Forelimb muscle (tissue), 1 donor: ENCODE measurements at regions not wholly inside any gene's neighbourhood (a gene's known extent, or its start where the extent isn't known, plus 50 kb on each side); places are given as distances from the start of the nearest gene placed in this dataset.
"Not testable (repeated sequence)": the region's sequence is repeated elsewhere in the genome, so short reads cannot be mapped to it uniquely, and the experiment has no call there.

Source experiments
- DNase-seq: peaks from one replicate; pipeline ENCODE4 v3.0.0-alpha.2; 2013; ENCODE audit warnings: low read depth

DNA sequence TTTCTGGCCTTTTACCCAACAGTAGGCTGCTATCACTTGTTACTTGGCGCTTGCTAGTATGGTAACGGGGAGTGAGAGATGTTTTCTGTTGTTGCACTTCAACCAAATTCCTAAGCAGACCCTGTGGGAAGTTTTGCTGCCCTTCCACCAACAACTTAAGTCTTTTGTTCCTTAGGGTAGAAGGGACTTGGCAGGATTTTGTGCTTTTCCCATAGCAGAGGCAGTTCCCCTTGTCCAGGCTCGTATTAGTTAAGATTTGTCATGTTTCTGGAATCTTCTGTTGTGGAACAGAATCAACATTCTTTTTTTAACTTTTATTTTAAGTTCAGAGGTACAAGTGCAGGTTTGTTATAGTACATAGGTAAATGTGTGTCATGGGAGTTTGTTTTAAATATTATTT lies 73.2 kb upstream of the SGIP1 start:
- no peak for DNase-seq

DNA sequence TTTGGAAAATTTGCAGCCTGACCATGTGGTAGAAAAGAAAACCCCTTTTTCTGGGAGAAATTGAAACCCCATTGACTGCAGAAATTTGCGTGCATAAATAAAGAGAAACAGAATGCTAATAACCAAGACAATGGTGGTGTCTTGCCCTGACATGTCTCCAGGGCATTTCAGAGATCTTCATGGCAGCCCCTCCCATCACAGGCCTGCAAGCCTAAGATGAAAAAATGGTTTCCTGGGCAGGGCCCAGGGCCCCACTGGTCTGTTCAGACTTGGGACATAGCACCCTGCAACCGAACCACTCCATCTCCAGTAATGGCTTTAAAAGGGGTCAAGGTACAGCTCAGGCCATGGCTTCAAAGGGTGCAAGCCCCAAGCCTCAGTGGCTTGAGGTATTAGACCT lies 71.6 kb upstream of the SGIP1 start:
- DNase-seq: no peak

DNA sequence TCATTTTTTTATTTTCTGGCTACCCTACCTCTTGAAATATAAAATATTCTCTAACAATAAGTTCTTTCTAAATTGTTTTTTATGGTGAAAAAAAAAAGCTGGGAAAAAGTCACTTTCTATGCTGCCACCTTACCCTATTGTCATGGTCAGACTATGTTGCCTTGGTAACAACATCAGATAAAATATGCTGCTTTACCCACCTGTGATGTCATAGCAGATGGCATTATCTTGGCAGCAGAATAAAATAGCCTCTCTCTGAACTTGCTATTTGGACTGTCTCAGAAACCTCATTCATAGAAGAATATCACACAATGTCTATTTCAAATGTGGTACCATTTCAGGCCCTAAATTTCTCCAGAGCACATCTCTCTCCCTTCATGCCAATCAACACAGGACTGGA lies 69.6 kb upstream of the SGIP1 start:
- no peak for DNase-seq

DNA sequence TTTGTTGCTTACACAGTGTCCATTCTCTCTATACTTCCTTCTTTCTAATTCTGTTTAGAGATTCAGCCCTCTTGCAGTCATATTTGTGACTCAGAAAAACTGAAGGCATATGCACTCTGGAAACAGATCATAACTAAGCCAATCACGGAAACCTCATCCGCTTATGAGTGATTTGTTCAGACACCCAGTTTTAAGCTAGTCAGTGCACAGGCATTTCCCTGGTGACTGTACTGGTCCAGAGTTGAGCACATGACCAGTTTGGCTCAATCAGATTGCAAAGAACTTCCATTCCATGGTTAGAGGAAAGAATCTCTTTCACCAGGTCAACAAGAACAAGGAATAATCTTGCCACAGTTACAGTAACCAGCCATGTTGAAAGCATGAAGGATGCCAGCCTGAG lies 69.2 kb upstream of the SGIP1 start:
- DNase-seq: no peak

DNA sequence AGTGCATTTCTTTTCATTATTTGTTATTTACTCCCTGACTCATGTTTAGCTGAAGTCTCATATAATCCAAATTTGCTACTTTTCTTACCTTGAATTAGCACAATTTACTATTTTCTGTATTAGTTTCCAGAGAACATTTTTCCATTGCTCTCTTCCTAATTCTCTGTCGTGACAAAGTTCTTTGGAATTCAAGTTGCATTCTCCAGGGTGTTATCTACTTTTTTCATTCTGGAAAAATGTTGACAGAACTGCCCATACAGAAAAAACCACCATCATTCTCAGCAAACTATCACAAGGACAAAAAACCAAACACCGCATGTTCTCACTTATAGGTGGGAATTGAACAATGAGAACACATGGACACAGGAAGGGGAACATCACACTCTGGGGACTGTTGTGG lies 67.3 kb upstream of the SGIP1 start:
- DNase-seq: not testable (repeated sequence)

DNA sequence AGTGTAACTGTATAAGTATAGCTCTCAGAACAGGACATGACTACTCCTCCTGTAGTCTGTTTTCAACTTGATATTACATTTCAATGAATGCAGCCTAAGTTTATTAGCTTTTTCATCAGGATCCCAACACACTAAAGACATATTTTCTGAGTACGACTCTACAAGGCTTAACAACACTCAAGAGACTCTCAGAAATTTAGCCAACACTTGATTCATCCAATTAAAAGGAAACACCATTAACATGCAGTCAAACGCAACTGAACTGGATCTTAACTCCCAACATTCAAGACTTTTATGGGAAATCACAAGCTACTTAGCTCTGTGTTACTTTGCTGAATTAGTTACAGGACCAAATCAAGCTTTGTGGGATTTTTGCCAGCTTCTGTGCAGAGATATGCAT lies 65.2 kb upstream of the SGIP1 start:
- DNase-seq: no peak

DNA sequence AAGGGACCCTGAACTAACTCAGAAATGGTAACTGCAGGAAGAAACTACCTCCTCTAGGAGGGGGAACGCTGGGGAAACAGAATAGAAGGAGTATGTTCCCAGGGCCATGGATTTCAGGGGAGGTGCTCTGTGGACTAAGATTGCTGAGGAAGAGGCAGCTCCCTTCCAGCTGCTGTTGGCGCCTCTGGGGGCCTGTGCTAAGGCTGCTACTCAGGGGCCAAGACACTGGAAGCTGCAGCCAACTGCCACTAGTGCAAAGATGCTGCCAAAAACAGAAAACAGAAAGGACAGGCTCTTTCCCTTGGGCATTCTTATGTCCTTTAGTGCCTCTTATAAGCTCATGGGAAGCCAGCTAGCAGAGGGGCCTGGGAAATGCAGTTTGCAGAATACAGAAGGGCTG lies 58.0 kb upstream of the SGIP1 start:
- no peak for DNase-seq

DNA sequence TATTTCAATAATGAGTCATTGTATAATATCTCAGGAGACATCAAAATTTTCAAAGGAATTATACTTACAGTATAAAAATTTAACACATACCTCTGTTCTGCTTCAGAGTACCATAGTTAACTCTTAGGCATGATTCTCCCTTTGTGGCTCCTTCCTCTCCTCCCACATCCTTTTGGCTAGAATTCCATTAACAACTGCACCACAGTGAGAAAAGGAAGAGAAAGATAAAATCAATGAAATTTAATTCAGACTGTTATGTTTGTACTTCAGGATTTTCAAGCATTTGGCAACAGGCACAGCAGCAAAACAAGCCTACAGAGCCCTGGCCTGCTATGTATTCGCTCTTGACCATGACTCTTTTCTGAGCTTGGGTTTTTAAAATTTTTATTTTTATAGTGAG lies 57.2 kb upstream of the SGIP1 start:
- DNase-seq: no peak

DNA sequence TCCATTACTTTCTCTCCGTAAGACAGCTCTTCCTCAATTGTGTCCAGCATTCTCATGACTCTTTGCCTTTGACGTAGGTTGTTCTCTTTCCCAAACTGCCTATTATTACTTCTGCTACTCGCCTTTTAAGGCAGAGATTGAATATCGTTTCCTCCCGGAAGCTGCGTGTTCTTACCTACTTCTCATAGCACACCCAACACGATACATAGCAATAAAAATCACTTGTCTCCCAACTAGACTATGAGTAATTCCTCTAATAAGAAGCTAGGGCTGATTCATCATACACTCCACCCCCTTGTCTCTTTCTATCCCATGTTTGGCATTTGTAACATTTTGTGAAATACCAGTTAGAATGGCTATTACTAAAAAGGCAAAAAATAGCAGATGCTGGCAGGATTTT lies 55.8 kb upstream of the SGIP1 start:
- no peak for DNase-seq

DNA sequence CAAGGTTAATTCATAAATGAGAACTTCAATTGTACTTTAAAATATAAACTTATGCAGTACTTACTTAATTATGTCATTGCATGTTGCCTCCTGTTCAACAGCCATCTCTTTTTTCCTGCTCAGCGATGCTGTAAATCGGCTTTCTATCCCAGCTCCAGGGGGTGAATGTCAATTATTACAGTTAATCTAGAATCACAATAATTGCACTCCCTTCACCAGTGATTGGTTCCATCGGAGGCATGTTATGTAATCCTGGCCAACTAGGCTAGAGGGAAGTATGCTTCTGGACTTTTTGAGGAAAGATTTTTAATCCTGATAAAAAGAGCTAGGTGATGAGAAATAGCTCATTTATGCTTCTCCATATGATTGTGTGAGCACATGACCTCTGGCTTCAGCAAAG lies 53.8 kb upstream of the SGIP1 start:
- no peak for DNase-seq

DNA sequence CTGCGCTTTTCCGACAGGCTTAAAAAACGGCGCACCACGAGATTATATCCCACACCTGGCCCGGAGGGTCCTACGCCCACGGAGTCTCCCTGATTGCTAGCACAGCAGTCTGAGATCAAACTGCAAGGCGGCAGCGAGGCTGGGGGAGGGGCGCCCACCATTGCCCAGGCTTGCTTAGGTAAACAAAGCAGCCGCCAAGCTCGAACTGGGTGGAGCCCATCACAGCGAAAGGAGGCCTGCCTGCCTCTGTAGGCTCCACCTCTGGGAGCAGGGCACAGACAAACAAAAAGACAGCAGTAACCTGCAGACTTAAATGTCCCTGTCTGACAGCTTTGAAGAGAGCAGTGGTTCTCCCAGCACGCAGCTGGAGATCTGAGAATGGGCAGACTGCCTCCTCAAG lies 52.7 kb upstream of the SGIP1 start:
- not testable (repeated sequence) for DNase-seq
